GM12878 (cell line): ENCODE measurements at regions not wholly inside any gene's neighbourhood (a gene's known extent, or its start where the extent isn't known, plus 50 kb on each side); places are given as distances from the start of the nearest gene placed in this dataset.

ENCODE experiments used
- EZH2 ChIP-seq: IDR thresholded peaks from 2 replicates; pipeline ENCODE4 v1.6.1; 2012; ENCODE audit warnings: low read depth, mild to moderate bottlenecking, control low read depth, inconsistent platforms, low read length, borderline replicate concordance; ENCODE audit not compliant: control insufficient read depth
- JUND ChIP-seq: IDR thresholded peaks from 2 replicates; pipeline ENCODE4 v1.6.1; 2012; ENCODE audit warnings: low read depth, mild to moderate bottlenecking, low read length, improper control_type of control experiment, moderate library complexity
- MTA3 ChIP-seq: IDR thresholded peaks from 2 replicates; pipeline ENCODE4 v1.6.1; 2012; ENCODE audit warnings: low read length, inconsistent platforms, borderline replicate concordance
- NBN ChIP-seq: fragments of 450-650 bp; IDR thresholded peaks from 2 replicates; pipeline ENCODE4 v1.6.1; 2016
- POLR2A ChIP-seq: IDR thresholded peaks from 2 replicates; pipeline ENCODE4 v1.6.1; 2011; ENCODE audit warnings: low read depth, mild to moderate bottlenecking, low read length
- POLR2AphosphoS5 ChIP-seq: IDR thresholded peaks from 2 replicates; pipeline ENCODE4 v1.6.1; 2011; ENCODE audit warnings: mild to moderate bottlenecking, low read length, inconsistent platforms
- RELA ChIP-seq: fragments of 450-650 bp; IDR thresholded peaks from 2 replicates; pipeline ENCODE4 v1.8.0; 2014; ENCODE audit warnings: borderline replicate concordance; ENCODE audit not compliant: partially characterized antibody
- TAF1 ChIP-seq: IDR thresholded peaks from 2 replicates; pipeline ENCODE4 v1.6.1; 2011; ENCODE audit warnings: mild to moderate bottlenecking, low read depth, low read length, borderline replicate concordance
- TCF12 ChIP-seq: IDR thresholded peaks from 2 replicates; pipeline ENCODE4 v1.6.1; 2011; ENCODE audit warnings: low read depth, mild to moderate bottlenecking, low read length
- TF ChIP-seq, protein P1 (sequence below): IDR thresholded peaks from 2 replicates; pipeline ENCODE4 v1.6.1; 2012; ENCODE audit warnings: low read depth, low read length, improper control_type of control experiment
- TF ChIP-seq, protein P2 (sequence below), 3 experiments: IDR thresholded peaks in 2 of 3; conservative IDR thresholded peaks in 1 of 3; 2 replicates each; pipeline ENCODE4 v1.5.1; 2011; ENCODE audit warnings: low read depth in 3 of 3, low read length in 3 of 3, mild to moderate bottlenecking in 3 of 3, control low read depth in 2 of 3, moderate library complexity in 2 of 3, inconsistent platforms in 1 of 3, mixed read lengths in 1 of 3; ENCODE audit not compliant: control insufficient read depth in 2 of 3, insufficient read depth in 1 of 3; ENCODE audit errors: extremely low read depth in 1 of 3

DNA sequence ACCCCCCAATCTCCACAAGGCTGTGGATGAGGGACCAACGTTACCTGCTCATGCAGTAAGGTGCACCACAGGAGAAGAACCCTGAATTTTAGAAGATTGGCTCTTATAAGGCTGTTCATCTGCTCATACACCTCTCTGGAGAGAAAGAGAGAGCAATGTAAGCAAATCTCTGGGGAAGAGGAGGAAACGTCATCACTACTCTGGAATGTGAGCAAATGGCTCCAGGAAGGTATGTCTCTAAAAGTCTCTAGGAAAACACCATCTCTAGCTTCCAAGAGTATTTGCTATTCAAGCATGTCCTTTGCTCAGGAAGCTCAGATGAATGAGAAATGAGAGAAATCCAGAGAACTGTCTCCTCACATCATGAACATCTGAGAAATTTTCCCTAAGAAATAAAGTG is 235.4 kb downstream of the TBL1XR1 start:
- TF ChIP-seq POLR2A (no peak), JUND (no peak), POLR2AphosphoS5 (no peak), EZH2 (no peak), TAF1 (no peak), TCF12 (no peak), RELA (no peak), MTA3 (no peak), NBN (no peak)
- TF ChIP-seq, protein P1, sequence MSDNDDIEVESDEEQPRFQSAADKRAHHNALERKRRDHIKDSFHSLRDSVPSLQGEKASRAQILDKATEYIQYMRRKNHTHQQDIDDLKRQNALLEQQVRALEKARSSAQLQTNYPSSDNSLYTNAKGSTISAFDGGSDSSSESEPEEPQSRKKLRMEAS: no peak
- TF ChIP-seq, protein P2, sequence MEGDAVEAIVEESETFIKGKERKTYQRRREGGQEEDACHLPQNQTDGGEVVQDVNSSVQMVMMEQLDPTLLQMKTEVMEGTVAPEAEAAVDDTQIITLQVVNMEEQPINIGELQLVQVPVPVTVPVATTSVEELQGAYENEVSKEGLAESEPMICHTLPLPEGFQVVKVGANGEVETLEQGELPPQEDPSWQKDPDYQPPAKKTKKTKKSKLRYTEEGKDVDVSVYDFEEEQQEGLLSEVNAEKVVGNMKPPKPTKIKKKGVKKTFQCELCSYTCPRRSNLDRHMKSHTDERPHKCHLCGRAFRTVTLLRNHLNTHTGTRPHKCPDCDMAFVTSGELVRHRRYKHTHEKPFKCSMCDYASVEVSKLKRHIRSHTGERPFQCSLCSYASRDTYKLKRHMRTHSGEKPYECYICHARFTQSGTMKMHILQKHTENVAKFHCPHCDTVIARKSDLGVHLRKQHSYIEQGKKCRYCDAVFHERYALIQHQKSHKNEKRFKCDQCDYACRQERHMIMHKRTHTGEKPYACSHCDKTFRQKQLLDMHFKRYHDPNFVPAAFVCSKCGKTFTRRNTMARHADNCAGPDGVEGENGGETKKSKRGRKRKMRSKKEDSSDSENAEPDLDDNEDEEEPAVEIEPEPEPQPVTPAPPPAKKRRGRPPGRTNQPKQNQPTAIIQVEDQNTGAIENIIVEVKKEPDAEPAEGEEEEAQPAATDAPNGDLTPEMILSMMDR (IDR thresholded peaks at IDR 0.05 in 2 of 3, conservative IDR thresholded peaks at IDR 0.05 in 1 of 3; ENCODE audit: control insufficient read depth in 2 of 3, extremely low read depth in 1 of 3, insufficient read depth in 1 of 3, low read depth in 3 of 3, low read length in 3 of 3): no peak
